ENCODE measurements at regions not wholly inside any gene's neighbourhood (a gene's known extent, or its start where the extent isn't known, plus 50 kb on each side); places are given as distances from the start of the nearest gene placed in this dataset.

- intact Hi-C loops (cut with micrococcal nuclease) = no loop called here
These were observed 112.3 kb upstream of the TOP3B start for GRCh38 chr22:22094921-22095320.

- intact Hi-C loops (cut with micrococcal nuclease) = no loop called here
These were observed 111.9 kb upstream of the TOP3B start for GRCh38 chr22:22094514-22094913.

GRCh38 chr22:22093743-22094142 is 111.2 kb upstream of the TOP3B start:
- intact Hi-C loops (cut with micrococcal nuclease) = no loop called here

GRCh38 chr22:22092974-22093373 is 110.4 kb upstream of the TOP3B start:
- intact Hi-C loops (cut with micrococcal nuclease) = no loop called here

GRCh38 chr22:22092101-22092500 is 109.5 kb upstream of the TOP3B start:
- intact Hi-C loops (cut with micrococcal nuclease) = no loop called here

- intact Hi-C loops (cut with micrococcal nuclease) = no loop called here
These were observed 108.9 kb upstream of the TOP3B start for GRCh38 chr22:22091400-22091878.

- intact Hi-C loops (cut with micrococcal nuclease) = no loop called here
These were observed 108.2 kb upstream of the TOP3B start for GRCh38 chr22:22090650-22091399.

GRCh38 chr22:22089459-22090308 is 107.1 kb upstream of the TOP3B start:
- intact Hi-C loops (cut with micrococcal nuclease) = no loop called here

GRCh38 chr22:22088658-22089458 is 106.3 kb upstream of the TOP3B start:
- intact Hi-C loops (cut with micrococcal nuclease) = no loop called here

- intact Hi-C loops (cut with micrococcal nuclease) = no loop called here
These were observed 105.5 kb upstream of the TOP3B start for GRCh38 chr22:22087854-22088657.

- intact Hi-C loops (cut with micrococcal nuclease) = no loop called here
These were observed 104.0 kb upstream of the TOP3B start for GRCh38 chr22:22086501-22087158.

- intact Hi-C loops (cut with micrococcal nuclease) = no loop called here
These were observed 103.3 kb upstream of the TOP3B start for GRCh38 chr22:22085702-22086500.

- intact Hi-C loops (cut with micrococcal nuclease) = no loop called here
These were observed 101.6 kb upstream of the TOP3B start for GRCh38 chr22:22084089-22084711.

GRCh38 chr22:22082960-22083359 is 100.4 kb upstream of the TOP3B start:
- intact Hi-C loops (cut with micrococcal nuclease) = no loop called here

- intact Hi-C loops (cut with micrococcal nuclease) = no loop called here
These were observed 99.7 kb upstream of the TOP3B start for GRCh38 chr22:22082229-22082835.

GRCh38 chr22:22080270-22080669 is 97.7 kb upstream of the TOP3B start:
- intact Hi-C loops (cut with micrococcal nuclease) = no loop called here

GRCh38 chr22:22079404-22080148 is 97.0 kb upstream of the TOP3B start:
- intact Hi-C loops (cut with micrococcal nuclease) = no loop called here

GRCh38 chr22:22078329-22078728 is 95.7 kb upstream of the TOP3B start:
- intact Hi-C loops (cut with micrococcal nuclease) = no loop called here

Measured in T-helper 2 cell treated with Interferon-gamma antibody and Interleukin-4, amounts not matched to agents 100 ng/mL and 5 ng/mL, for 36 hours (primary cell).